Raji (cell line): ENCODE measurements at regions not wholly inside any gene's neighbourhood (a gene's known extent, or its start where the extent isn't known, plus 50 kb on each side); places are given as distances from the start of the nearest gene placed in this dataset.

ENCODE experiments used
- POLR2A ChIP-seq: IDR thresholded peaks from 2 replicates; pipeline ENCODE4 v1.6.1; 2011; ENCODE audit warnings: low read depth, low read length, control low read depth; ENCODE audit not compliant: insufficient read depth

GRCh38 chr2:143953451-143954030, 566.4 kb downstream of the ZEB2 start:
- no peak for TF ChIP-seq POLR2A

GRCh38 chr2:143952536-143952935, 567.4 kb downstream of the ZEB2 start:
- TF ChIP-seq POLR2A, result no peak

- TF ChIP-seq POLR2A, result no peak
These were observed 569.2 kb downstream of the ZEB2 start for GRCh38 chr2:143950704-143951103.

- no peak for TF ChIP-seq POLR2A
These were observed 570.6 kb downstream of the ZEB2 start for GRCh38 chr2:143949121-143949848.

- TF ChIP-seq POLR2A, result no peak
These were observed 571.2 kb downstream of the ZEB2 start for GRCh38 chr2:143948710-143949109.

GRCh38 chr2:143946436-143947391, 573.2 kb downstream of the ZEB2 start:
- TF ChIP-seq POLR2A, result no peak

- no peak for TF ChIP-seq POLR2A
These were observed 577.4 kb downstream of the ZEB2 start for GRCh38 chr2:143942486-143942885.

- TF ChIP-seq POLR2A, result no peak
These were observed 579.2 kb downstream of the ZEB2 start for GRCh38 chr2:143940720-143941119.

- no peak for TF ChIP-seq POLR2A
These were observed 580.1 kb downstream of the ZEB2 start for GRCh38 chr2:143939626-143940330.

GRCh38 chr2:143937723-143938350, 582.1 kb downstream of the ZEB2 start:
- TF ChIP-seq POLR2A, result no peak

GRCh38 chr2:143936848-143937722, 582.8 kb downstream of the ZEB2 start:
- TF ChIP-seq POLR2A, result no peak

GRCh38 chr2:143936538-143936847, 583.4 kb downstream of the ZEB2 start:
- TF ChIP-seq POLR2A, result no peak

- TF ChIP-seq POLR2A, result no peak
These were observed 584.5 kb downstream of the ZEB2 start for GRCh38 chr2:143935482-143935752.
